GM21390 (cell line): ENCODE measurements at regions not wholly inside any gene's neighbourhood (a gene's known extent, or its start where the extent isn't known, plus 50 kb on each side); places are given as distances from the start of the nearest gene placed in this dataset.
"Not testable (repeated sequence)": the region's sequence is repeated elsewhere in the genome, so short reads cannot be mapped to it uniquely, and the experiment has no call there.

Experiments
- ATAC-seq: cut with Tn5 transposase; IDR thresholded peaks from one replicate; pipeline ENCODE4 v1.9.1; 2021; ENCODE audit not compliant: unreplicated experiment

- no peak for ATAC-seq
These were observed 268.9 kb upstream of the RBMS3 start for GRCh38 chr3:29011966-29012365.

GRCh38 chr3:29022976-29023375 lies 257.9 kb upstream of the RBMS3 start:
- ATAC-seq: no peak

GRCh38 chr3:29026286-29026685 lies 254.6 kb upstream of the RBMS3 start:
- ATAC-seq: peak; percentile 92

- ATAC-seq: no peak
These were observed 253.9 kb upstream of the RBMS3 start for GRCh38 chr3:29026959-29027358.

- ATAC-seq: not testable (repeated sequence)
These were observed 249.7 kb upstream of the RBMS3 start for GRCh38 chr3:29031175-29031574.

- ATAC-seq: no peak
These were observed 247.4 kb upstream of the RBMS3 start for GRCh38 chr3:29033511-29033910.

GRCh38 chr3:29050155-29050554 lies 230.7 kb upstream of the RBMS3 start:
- no peak for ATAC-seq

- ATAC-seq: no peak
These were observed 223.5 kb upstream of the RBMS3 start for GRCh38 chr3:29057326-29057725.

- ATAC-seq: no peak
These were observed 216.8 kb upstream of the RBMS3 start for GRCh38 chr3:29064085-29064484.

- no peak for ATAC-seq
These were observed 215.6 kb upstream of the RBMS3 start for GRCh38 chr3:29065211-29065785.

- ATAC-seq: no peak
These were observed 213.9 kb upstream of the RBMS3 start for GRCh38 chr3:29067007-29067406.

- ATAC-seq: no peak
These were observed 209.8 kb upstream of the RBMS3 start for GRCh38 chr3:29070959-29071634.

- no peak for ATAC-seq
These were observed 208.3 kb upstream of the RBMS3 start for GRCh38 chr3:29072611-29073010.

GRCh38 chr3:29077356-29077755 lies 203.5 kb upstream of the RBMS3 start:
- no peak for ATAC-seq

GRCh38 chr3:29079358-29079757 lies 201.5 kb upstream of the RBMS3 start:
- ATAC-seq: no peak

GRCh38 chr3:29080967-29081366 lies 199.9 kb upstream of the RBMS3 start:
- ATAC-seq: no peak

GRCh38 chr3:29083081-29083480 lies 197.8 kb upstream of the RBMS3 start:
- ATAC-seq: no peak

GRCh38 chr3:29083676-29084075 lies 197.2 kb upstream of the RBMS3 start:
- no peak for ATAC-seq

- ATAC-seq: no peak
These were observed 192.3 kb upstream of the RBMS3 start for GRCh38 chr3:29088579-29088978.

- no peak for ATAC-seq
These were observed 189.8 kb upstream of the RBMS3 start for GRCh38 chr3:29090912-29091597.

- no peak for ATAC-seq
These were observed 189.2 kb upstream of the RBMS3 start for GRCh38 chr3:29091599-29092189.

- ATAC-seq: no peak
These were observed 188.5 kb upstream of the RBMS3 start for GRCh38 chr3:29092348-29092747.
